Right atrium auricular region (tissue), 2 donors: ENCODE measurements at regions not wholly inside any gene's neighbourhood (a gene's known extent, or its start where the extent isn't known, plus 50 kb on each side); places are given as distances from the start of the nearest gene placed in this dataset.
"Not testable (repeated sequence)": the region's sequence is repeated elsewhere in the genome, so short reads cannot be mapped to it uniquely, and the experiment has no call there.

Experiments
- DNase-seq: peaks from one replicate; pipeline ENCODE4 v3.0.0-alpha.2; 2019; ENCODE audit warnings: low spot score
- H3K27ac ChIP-seq, 2 donors: fragments of 200-600 bp; sonication (generic); 1 replicate in 1 of 2; 2 replicates in 1 of 2; pipeline ENCODE4 v1.5.1; 2016 to 2019
- H3K27me3 ChIP-seq, 2 donors: fragments of 200-600 bp; sonication (generic); one replicate each; pipeline versions ENCODE4 v1.5.1 to v1.6.0; 2017 to 2019
- H3K36me3 ChIP-seq: fragments of 200-600 bp; sonication (generic); one replicate; pipeline ENCODE4 v1.5.1; 2016
- H3K4me1 ChIP-seq, 2 donors: fragments of 200-600 bp; sonication (generic); one replicate each; pipeline versions ENCODE4 v1.5.1 to v1.6.0; 2017 to 2019
- H3K4me3 ChIP-seq, 2 donors: fragments of 200-600 bp; sonication (generic); 1 replicate in 1 of 2; 2 replicates in 1 of 2; pipeline ENCODE4 v1.5.1; 2017 to 2019; ENCODE audit warnings: mild to moderate bottlenecking in 1 of 2, moderate library complexity in 1 of 2
- H3K9me3 ChIP-seq, 2 donors: fragments of 200-600 bp; sonication (generic); one replicate each; pipeline ENCODE4 v1.5.1; 2019
- CTCF ChIP-seq, 2 donors: fragments of 200-600 bp; sonication (generic); IDR thresholded peaks; one replicate each; pipeline ENCODE4 v1.5.1; 2019; ENCODE audit warnings: antibody characterized with exemption in 2 of 2

DNA sequence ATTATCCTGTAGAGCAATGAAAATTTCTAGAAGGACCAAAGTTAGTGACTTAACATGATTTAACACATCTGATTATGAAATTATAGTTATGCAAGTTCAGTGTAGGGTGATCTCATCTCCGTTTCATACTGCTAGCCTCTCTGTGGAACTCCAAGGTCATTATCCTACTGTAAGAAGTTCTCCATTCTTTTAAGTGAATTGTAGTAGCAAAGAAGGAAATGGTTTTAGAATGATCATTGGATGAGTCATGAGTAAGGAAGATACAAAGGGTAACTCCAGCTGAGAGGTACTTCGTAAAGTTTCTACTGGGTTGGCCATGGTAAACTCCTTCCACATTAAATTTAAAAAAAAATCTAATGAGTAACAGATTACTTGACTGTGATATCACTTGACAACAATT is 215.0 kb upstream of the GIMD1 start:
- H3K9me3 ChIP-seq = no peaks in the 10 kb centered on the region
- no peaks in the 10 kb centered on the region for H3K27me3 ChIP-seq
- H3K27ac ChIP-seq = no peak overlapping the region
- no peak for DNase-seq
- TF ChIP-seq CTCF (IDR thresholded peaks at IDR 0.05) = no peak
- no peaks in the 10 kb centered on the region for H3K36me3 ChIP-seq
- H3K4me3 ChIP-seq = no peak overlapping the region
- no peaks in the 10 kb centered on the region for H3K4me1 ChIP-seq

- H3K27me3 ChIP-seq = no peaks in the 10 kb centered on the region
- no peak for DNase-seq
- TF ChIP-seq CTCF (IDR thresholded peaks at IDR 0.05) = no peak
- no peak overlapping the region for H3K27ac ChIP-seq
- no peaks in the 10 kb centered on the region for H3K36me3 ChIP-seq
- H3K9me3 ChIP-seq = no peaks in the 10 kb centered on the region
- H3K4me3 ChIP-seq = no peak overlapping the region
- no peaks in the 10 kb centered on the region for H3K4me1 ChIP-seq
These were observed 214.5 kb upstream of the GIMD1 start for GRCh38 chr4:106583108-106583507.

- Histone ChIP-seq H3K27ac (no peak overlapping the region), H3K9me3 (no peaks in the 10 kb centered on the region), H3K27me3 (no peaks in the 10 kb centered on the region), H3K36me3 (no peaks in the 10 kb centered on the region), H3K4me1 (no peaks in the 10 kb centered on the region), H3K4me3 (no peak overlapping the region)
- no peak for DNase-seq
- TF ChIP-seq CTCF (IDR thresholded peaks at IDR 0.05) = no peak
These were observed 213.5 kb upstream of the GIMD1 start for GRCh38 chr4:106582103-106582502.

DNA sequence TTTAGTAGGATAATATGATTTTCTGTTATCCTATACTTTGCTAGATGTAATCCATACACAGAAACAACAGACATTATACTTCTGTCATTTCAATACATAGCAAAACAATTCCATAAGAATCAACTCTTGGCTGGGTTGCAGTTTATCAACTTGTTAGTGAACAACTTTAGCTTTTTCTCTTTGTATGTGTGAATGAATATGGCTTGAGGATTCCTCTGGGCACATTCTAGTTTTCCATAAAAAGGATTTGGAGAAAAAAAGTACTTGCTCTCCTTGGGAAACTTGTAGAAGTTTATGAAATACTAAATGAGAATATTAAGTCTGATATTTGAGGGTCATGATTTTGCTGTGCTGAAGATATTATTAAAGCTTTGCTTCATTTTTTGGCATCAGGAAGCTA is 210.7 kb upstream of the GIMD1 start:
- DNase-seq = no peak
- H3K9me3 ChIP-seq = no peaks in the 10 kb centered on the region
- no peaks in the 10 kb centered on the region for H3K27me3 ChIP-seq
- no peak overlapping the region for H3K4me3 ChIP-seq
- no peaks in the 10 kb centered on the region for H3K36me3 ChIP-seq
- no peaks in the 10 kb centered on the region for H3K4me1 ChIP-seq
- TF ChIP-seq CTCF (IDR thresholded peaks at IDR 0.05) = no peak
- H3K27ac ChIP-seq = no peak overlapping the region

DNA sequence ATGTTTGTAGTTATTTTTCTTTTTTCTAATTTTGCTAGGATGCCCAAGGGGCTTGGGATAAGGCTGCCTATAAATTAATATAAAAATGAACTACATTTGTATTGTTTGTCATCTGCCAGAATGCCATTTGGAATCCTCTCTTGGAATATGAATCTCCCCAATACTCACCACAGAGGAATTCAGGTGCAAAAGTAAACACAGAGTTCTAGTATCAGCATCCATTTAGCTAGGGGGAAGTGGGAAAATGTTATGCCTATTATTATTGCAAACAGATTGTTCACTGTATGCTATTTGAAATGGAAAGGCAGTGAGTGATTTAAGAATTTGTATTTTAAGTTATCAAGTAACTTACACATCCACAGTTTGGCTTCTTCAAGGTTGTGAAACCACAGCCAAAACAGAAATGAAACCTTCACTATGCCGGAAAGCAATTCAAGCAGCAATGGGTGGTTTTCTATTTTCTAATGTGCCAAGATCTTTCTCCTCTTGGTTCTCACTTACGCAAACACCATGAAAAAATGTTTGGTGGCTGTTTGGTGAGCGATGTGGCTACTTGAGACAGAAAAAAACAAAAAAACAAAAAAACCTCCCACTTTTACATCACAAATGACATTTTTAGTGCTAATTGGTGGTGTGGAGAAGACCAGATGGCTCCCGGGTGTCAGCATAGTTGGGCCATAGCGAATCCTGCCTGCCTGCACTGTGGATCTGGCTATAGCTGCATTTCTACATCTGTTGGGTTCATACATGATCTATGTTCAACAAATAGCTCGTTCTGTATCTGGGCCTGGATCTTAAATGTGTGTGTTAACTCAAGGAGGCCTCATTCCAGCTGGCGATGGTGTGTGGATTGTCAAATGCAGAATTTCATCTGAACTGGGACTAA is 200.8 kb upstream of the GIMD1 start:
- H3K27me3 ChIP-seq = no peaks in the 10 kb centered on the region
- DNase-seq = no peak
- H3K27ac ChIP-seq = no peak overlapping the region
- H3K9me3 ChIP-seq = no peaks in the 10 kb centered on the region
- H3K4me3 ChIP-seq = no peak overlapping the region
- H3K36me3 ChIP-seq = no peaks in the 10 kb centered on the region
- TF ChIP-seq CTCF (IDR thresholded peaks at IDR 0.05) = no peak
- no peaks in the 10 kb centered on the region for H3K4me1 ChIP-seq

DNA sequence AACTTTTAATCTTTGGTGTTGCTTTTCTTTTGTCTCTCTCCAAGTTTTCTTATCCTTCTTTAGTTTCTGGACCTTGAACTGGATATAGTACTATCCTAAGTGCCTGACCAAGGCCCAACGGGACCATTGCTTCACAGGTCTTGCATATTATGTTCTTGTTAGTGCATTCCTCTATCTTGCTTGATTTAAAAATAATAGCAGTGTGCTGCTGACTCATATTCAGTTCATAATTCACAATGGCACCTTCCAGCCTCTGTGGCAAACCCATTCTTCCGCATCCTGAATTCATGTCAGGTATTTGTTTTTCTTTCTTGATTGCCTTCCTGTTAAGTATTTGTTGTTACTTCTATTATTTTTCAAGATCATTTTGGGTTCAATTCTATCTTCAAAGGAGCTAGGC is 197.1 kb upstream of the GIMD1 start:
- DNase-seq = no peak
- Histone ChIP-seq H3K27ac (no peak overlapping the region), H3K27me3 (no peaks in the 10 kb centered on the region), H3K4me1 (no peaks in the 10 kb centered on the region), H3K9me3 (no peaks in the 10 kb centered on the region), H3K4me3 (no peak overlapping the region), H3K36me3 (no peaks in the 10 kb centered on the region)
- TF ChIP-seq CTCF (IDR thresholded peaks at IDR 0.05) = no peak

DNA sequence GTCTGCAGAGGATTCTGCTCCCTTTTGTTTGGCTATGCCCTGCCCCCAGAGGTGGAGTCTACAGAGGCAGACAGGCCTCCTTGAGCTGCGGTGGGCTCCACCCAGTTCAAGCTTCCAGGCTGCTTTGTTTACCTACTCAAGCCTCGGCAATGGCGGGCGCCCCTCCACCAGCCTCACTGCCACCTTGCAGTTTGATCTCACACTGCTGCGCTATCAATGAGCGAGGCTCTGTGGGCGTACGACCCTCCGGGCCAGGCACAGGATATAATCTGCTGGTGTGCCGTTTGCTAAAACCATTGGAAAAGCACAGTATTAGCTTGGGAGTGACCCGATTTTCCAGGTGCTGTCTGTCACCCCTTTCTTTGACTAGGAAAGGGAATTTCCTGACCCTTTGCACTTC is 195.1 kb upstream of the GIMD1 start:
- H3K27me3 ChIP-seq, H3K9me3 ChIP-seq, H3K4me1 ChIP-seq, DNase-seq, H3K27ac ChIP-seq, H3K36me3 ChIP-seq, H3K4me3 ChIP-seq: not testable (repeated sequence)
